Neural cell (in vitro differentiated cells): ENCODE measurements at regions not wholly inside any gene's neighbourhood (a gene's known extent, or its start where the extent isn't known, plus 50 kb on each side); places are given as distances from the start of the nearest gene placed in this dataset.

Source experiments
- H2AFZ ChIP-seq: fragments of 200-600, 300-800 bp; sonication (generic), shearing (Covaris generic); 2 replicates; pipeline ENCODE4 v1.6.0; 2014; ENCODE audit warnings: low read depth, mild to moderate bottlenecking, antibody characterized with exemption, low read length, moderate library complexity
- H3F3A ChIP-seq: fragments of 200-600 bp; shearing (Covaris generic); 2 replicates; pipeline ENCODE4 v1.6.1; 2016; ENCODE audit warnings: mild to moderate bottlenecking, moderate library complexity, mixed read lengths, antibody characterized with exemption, low read length; ENCODE audit not compliant: insufficient read depth, poor library complexity, severe bottlenecking
- H3K27ac ChIP-seq: fragments of 200-600, 300-800 bp; sonication (generic), shearing (Covaris generic); 2 replicates; pipeline ENCODE4 v1.5.1; 2014; ENCODE audit warnings: mild to moderate bottlenecking, low read length, moderate library complexity
- H3K27me3 ChIP-seq: fragments of 300-800, 200-600 bp; sonication (generic), shearing (Covaris generic); 2 replicates; pipeline ENCODE4 v1.6.0; 2014; ENCODE audit warnings: mild to moderate bottlenecking, low read depth, low read length, moderate library complexity; ENCODE audit not compliant: insufficient read depth
- H3K36me3 ChIP-seq: fragments of 300-800, 200-600 bp; sonication (generic), shearing (Covaris generic); 2 replicates; pipeline ENCODE4 v1.5.1; 2014; ENCODE audit warnings: mild to moderate bottlenecking, antibody characterized with exemption, low read length, moderate library complexity; ENCODE audit not compliant: insufficient read depth
- H3K4me2 ChIP-seq: fragments of 300-800, 200-600 bp; sonication (generic), shearing (Covaris generic); 2 replicates; pipeline ENCODE4 v1.6.0; 2014; ENCODE audit warnings: mild to moderate bottlenecking, low read length
- H3K4me3 ChIP-seq: fragments of 300-800, 200-600 bp; sonication (generic), shearing (Covaris generic); 2 replicates; pipeline ENCODE4 v1.5.1; 2014; ENCODE audit warnings: mild to moderate bottlenecking, low read length, moderate library complexity
- H3K79me2 ChIP-seq: fragments of 200-600 bp; shearing (Covaris generic); replicated peaks from 2 replicates; pipeline ENCODE4 v1.6.0; 2014; ENCODE audit warnings: mild to moderate bottlenecking, low read length, moderate library complexity; ENCODE audit not compliant: insufficient read depth
- H3K9ac ChIP-seq: fragments of 300-800, 200-600 bp; sonication (generic), shearing (Covaris generic); 2 replicates; pipeline ENCODE4 v1.6.1; 2016; ENCODE audit warnings: mild to moderate bottlenecking, low read length, mixed read lengths
- H3K9me2 ChIP-seq: fragments of 200-600 bp; shearing (Covaris generic); 2 replicates; pipeline ENCODE4 v1.6.1; 2016; ENCODE audit warnings: mild to moderate bottlenecking, low read length, mixed read lengths; ENCODE audit not compliant: insufficient read depth
- H3K9me3 ChIP-seq: fragments of 200-600, 300-800 bp; sonication (generic), shearing (Covaris generic); 2 replicates; pipeline ENCODE4 v1.6.1; 2016; ENCODE audit warnings: mild to moderate bottlenecking, mixed run types, low read length, moderate library complexity, mixed read lengths
- H4K20me1 ChIP-seq: fragments of 200-600 bp; shearing (Covaris generic); 2 replicates; pipeline ENCODE4 v1.6.1; 2016; ENCODE audit warnings: mild to moderate bottlenecking, mixed run types; ENCODE audit not compliant: insufficient read depth
- CTCF ChIP-seq: fragments of 450-650 bp; IDR thresholded peaks from 2 replicates; pipeline ENCODE4 v1.5.1; 2014; ENCODE audit warnings: antibody characterized with exemption, mild to moderate bottlenecking, moderate library complexity; ENCODE audit not compliant: poor library complexity, severe bottlenecking
- EP300 ChIP-seq: fragments of 450-650 bp; conservative IDR thresholded peaks from 2 replicates; pipeline ENCODE4 v1.6.1; 2014; ENCODE audit warnings: antibody characterized with exemption, mild to moderate bottlenecking, moderate library complexity; ENCODE audit not compliant: poor library complexity, severe bottlenecking
- EZH2 ChIP-seq: fragments of 200-600, 300-800 bp; shearing (Covaris generic), sonication (generic); IDR thresholded peaks from 2 replicates; pipeline ENCODE4 v1.6.1; 2014; ENCODE audit warnings: antibody characterized with exemption, low read length, borderline replicate concordance, mild to moderate bottlenecking; ENCODE audit not compliant: insufficient read depth, poor library complexity, severe bottlenecking
- MXI1 ChIP-seq: fragments of 450-650 bp; conservative IDR thresholded peaks from 2 replicates; pipeline ENCODE4 v1.6.1; 2014; ENCODE audit warnings: antibody characterized with exemption, mild to moderate bottlenecking; ENCODE audit not compliant: poor library complexity, severe bottlenecking
- POLR2AphosphoS5 ChIP-seq: IDR thresholded peaks from 2 replicates; pipeline ENCODE4 v1.6.1; 2012
- RAD21 ChIP-seq: fragments of 450-650 bp; conservative IDR thresholded peaks from 2 replicates; pipeline ENCODE4 v1.6.1; 2014; ENCODE audit warnings: antibody characterized with exemption, mild to moderate bottlenecking, moderate library complexity
- REST ChIP-seq: IDR thresholded peaks from 2 replicates; pipeline ENCODE4 v1.6.1; 2012; ENCODE audit warnings: borderline replicate concordance
- SMC3 ChIP-seq: fragments of 450-650 bp; conservative IDR thresholded peaks from 2 replicates; pipeline ENCODE4 v1.6.1; 2014; ENCODE audit warnings: antibody characterized with exemption, mild to moderate bottlenecking, moderate library complexity; ENCODE audit not compliant: poor library complexity
- TAF1 ChIP-seq: IDR thresholded peaks from 2 replicates; pipeline ENCODE4 v1.6.1; 2012; ENCODE audit warnings: low read depth

GRCh38 chr11:90805172-90805571, 582.3 kb upstream of the CHORDC1 start:
- no peaks in the 10 kb centered on the region for H4K20me1 ChIP-seq
- H3K4me2 ChIP-seq = no peak overlapping the region
- no peak overlapping the region for H3K9ac ChIP-seq
- H3K79me2 ChIP-seq = no peaks in the 10 kb centered on the region
- H3K9me2 ChIP-seq = no peaks in the 10 kb centered on the region
- no peak overlapping the region for H3K4me3 ChIP-seq
- no peak overlapping the region for H2AFZ ChIP-seq
- H3K27me3 ChIP-seq = no peaks in the 10 kb centered on the region
- H3K27ac ChIP-seq = no peak overlapping the region
- H3F3A ChIP-seq = no peaks in the 10 kb centered on the region
- TF ChIP-seq TAF1 (no peak), POLR2AphosphoS5 (no peak), REST (no peak), RAD21 (no peak), EZH2 (no peak), EP300 (no peak), CTCF (no peak), MXI1 (no peak), SMC3 (no peak)
- H3K36me3 ChIP-seq = no peaks in the 10 kb centered on the region
- no peaks in the 10 kb centered on the region for H3K9me3 ChIP-seq

- Histone ChIP-seq H3K4me2 (no peak overlapping the region), H4K20me1 (no peaks in the 10 kb centered on the region), H3F3A (no peaks in the 10 kb centered on the region), H3K4me3 (no peak overlapping the region), H3K36me3 (no peaks in the 10 kb centered on the region), H3K79me2 (no peaks in the 10 kb centered on the region), H3K27me3 (no peaks in the 10 kb centered on the region), H3K27ac (no peak overlapping the region), H3K9ac (no peak overlapping the region), H2AFZ (no peak overlapping the region), H3K9me2 (no peaks in the 10 kb centered on the region), H3K9me3 (no peaks in the 10 kb centered on the region)
- TF ChIP-seq REST (no peak), RAD21 (no peak), TAF1 (no peak), EZH2 (no peak), MXI1 (no peak), SMC3 (no peak), EP300 (no peak), POLR2AphosphoS5 (no peak), CTCF (no peak)
Measured at GRCh38 chr11:90803831-90804230, 581.0 kb upstream of the CHORDC1 start.
